Liver (tissue), 8 donors: ENCODE measurements at regions not wholly inside any gene's neighbourhood (a gene's known extent, or its start where the extent isn't known, plus 50 kb on each side); places are given as distances from the start of the nearest gene placed in this dataset.

Experiments used
- DNase-seq: peaks from one replicate; pipeline ENCODE4 v3.0.0-alpha.2; 2017; ENCODE audit warnings: low spot score
- H3K27ac ChIP-seq, 2 donors: one replicate each; pipeline ENCODE4 v1.7.0; 2013; ENCODE audit warnings: inconsistent platforms in 2 of 2, low read length in 2 of 2, control low read depth in 1 of 2, low read depth in 1 of 2, mild to moderate bottlenecking in 1 of 2
- H3K27me3 ChIP-seq, 4 donors: one replicate each; pipeline versions ENCODE4 v1.6.1 to v1.7.0; 2013; ENCODE audit warnings: low read length in 3 of 4, inconsistent platforms in 1 of 4, mild to moderate bottlenecking in 1 of 4, moderate library complexity in 1 of 4; ENCODE audit not compliant: control insufficient read depth in 4 of 4, insufficient read depth in 4 of 4
- H3K36me3 ChIP-seq, 4 donors: one replicate each; pipeline versions ENCODE4 v1.6.1 to v1.7.0; 2013; ENCODE audit warnings: low read length in 3 of 4, mild to moderate bottlenecking in 3 of 4, low read depth in 1 of 4, moderate library complexity in 1 of 4; ENCODE audit not compliant: control insufficient read depth in 4 of 4, insufficient read depth in 3 of 4
- H3K4me1 ChIP-seq, 4 donors: one replicate each; pipeline versions ENCODE4 v1.6.1 to v1.7.0; 2013; ENCODE audit warnings: low read length in 3 of 4, mild to moderate bottlenecking in 3 of 4, moderate library complexity in 1 of 4; ENCODE audit not compliant: control insufficient read depth in 4 of 4, insufficient read depth in 4 of 4
- H3K4me3 ChIP-seq, 3 donors: one replicate each; pipeline versions ENCODE4 v1.6.1 to v1.7.0; 2013; ENCODE audit warnings: low read length in 3 of 3, control low read depth in 1 of 3, low read depth in 1 of 3, mild to moderate bottlenecking in 1 of 3
- H3K9ac ChIP-seq, 2 donors: one replicate each; pipeline ENCODE4 v1.7.0; 2013; ENCODE audit warnings: low read length in 2 of 2, mild to moderate bottlenecking in 2 of 2, moderate library complexity in 2 of 2, control low read depth in 1 of 2, low read depth in 1 of 2
- H3K9me3 ChIP-seq, 4 donors: one replicate each; pipeline versions ENCODE4 v1.6.1 to v1.7.0; 2013; ENCODE audit warnings: low read length in 3 of 4; ENCODE audit not compliant: control insufficient read depth in 4 of 4
- ATF3 ChIP-seq: IDR thresholded peaks from 2 replicates; pipeline ENCODE4 v1.6.1; 2016; ENCODE audit warnings: antibody characterized with exemption
- CTCF ChIP-seq: fragments of 150-350 bp; IDR thresholded peaks from 2 replicates; pipeline ENCODE4 v1.5.1; 2017; ENCODE audit warnings: improper control_type of control experiment, low read depth, low read length; ENCODE audit not compliant: missing input control
- EGR1 ChIP-seq, 2 donors: IDR thresholded peaks; 2 replicates each; pipeline ENCODE4 v1.6.1; 2016 to 2018; ENCODE audit warnings: antibody characterized with exemption in 2 of 2, low read depth in 2 of 2
- FOXA1 ChIP-seq: IDR thresholded peaks from 2 replicates; pipeline ENCODE4 v1.6.1; 2016; ENCODE audit warnings: antibody characterized with exemption
- FOXA2 ChIP-seq: IDR thresholded peaks from 2 replicates; pipeline ENCODE4 v1.6.1; 2016; ENCODE audit warnings: antibody characterized with exemption
- GABPA ChIP-seq, 2 donors: IDR thresholded peaks in 1 of 2; conservative IDR thresholded peaks in 1 of 2; 2 replicates each; pipeline ENCODE4 v1.6.1; 2016; ENCODE audit warnings: antibody characterized with exemption in 2 of 2, mild to moderate bottlenecking in 1 of 2, moderate library complexity in 1 of 2
- HNF4A ChIP-seq, 2 donors: conservative IDR thresholded peaks; 2 replicates each; pipeline ENCODE4 v1.6.1; 2016; ENCODE audit warnings: antibody characterized with exemption in 2 of 2, mild to moderate bottlenecking in 2 of 2
- HNF4G ChIP-seq: IDR thresholded peaks from 2 replicates; pipeline ENCODE4 v1.6.1; 2016; ENCODE audit warnings: antibody characterized with exemption
- JUND ChIP-seq, 2 donors: IDR thresholded peaks; 2 replicates each; pipeline ENCODE4 v1.6.1; 2016; ENCODE audit warnings: antibody characterized with exemption in 2 of 2
- NR2F2 ChIP-seq: IDR thresholded peaks from 2 replicates; pipeline ENCODE4 v1.6.1; 2016; ENCODE audit warnings: antibody characterized with exemption
- RAD21 ChIP-seq, 2 donors: IDR thresholded peaks; 2 replicates each; pipeline ENCODE4 v1.6.1; 2016; ENCODE audit warnings: antibody characterized with exemption in 2 of 2, mild to moderate bottlenecking in 2 of 2
- REST ChIP-seq: IDR thresholded peaks from 2 replicates; pipeline ENCODE4 v1.6.1; 2016; ENCODE audit warnings: antibody characterized with exemption, mild to moderate bottlenecking
- RXRA ChIP-seq, 2 donors: IDR thresholded peaks; 2 replicates each; pipeline ENCODE4 v1.6.1; 2017 to 2018; ENCODE audit warnings: antibody characterized with exemption in 2 of 2, mild to moderate bottlenecking in 1 of 2
- SP1 ChIP-seq: IDR thresholded peaks from 2 replicates; pipeline ENCODE4 v1.6.1; 2018; ENCODE audit warnings: antibody characterized with exemption, mild to moderate bottlenecking
- YY1 ChIP-seq: IDR thresholded peaks from 2 replicates; pipeline ENCODE4 v1.6.1; 2016; ENCODE audit warnings: antibody characterized with exemption, mild to moderate bottlenecking
- WGBS: extraction: QIAGEN DNeasy Blood & Tissue Kit; methylation state at CpG from one replicate; pipeline ENCODE4 v1.1.7; 2013; 5-methylcytosine and 5-hydroxymethylcytosine counted together
- TF ChIP-seq, protein P1 (sequence below): IDR thresholded peaks from 2 replicates; pipeline ENCODE4 v1.6.1; 2016; ENCODE audit warnings: antibody characterized with exemption
- donor health status: healthy.
- donor health status: healthy.
- donor health status: healthy.
- donor health status: healthy.
- donor health status: healthy.

GRCh38 chr1:208569181-208569580 lies 325.0 kb upstream of the PLXNA2 start:
- Histone ChIP-seq H3K36me3 (no peaks in the 10 kb centered on the region), H3K27me3 (no peaks in the 10 kb centered on the region), H3K4me1 (no peaks in the 10 kb centered on the region), H3K4me3 (no peak overlapping the region), H3K9ac (no peak overlapping the region), H3K9me3 (no peaks in the 10 kb centered on the region), H3K27ac (no peak overlapping the region)
- DNase-seq: no peak
- 98% methylated on average over 1 of the region's 1 CpG for WGBS
- TF ChIP-seq HNF4A (conservative IDR thresholded peaks at IDR 0.05) (no peak), YY1 (no peak), JUND (IDR thresholded peaks at IDR 0.05) (no peak), RXRA (IDR thresholded peaks at IDR 0.05) (no peak), RAD21 (IDR thresholded peaks at IDR 0.05) (no peak), CTCF (no peak), ATF3 (no peak), GABPA (IDR thresholded peaks at IDR 0.05 in 1 of 2, conservative IDR thresholded peaks at IDR 0.05 in 1 of 2) (no peak), REST (no peak), SP1 (no peak), EGR1 (IDR thresholded peaks at IDR 0.05; ENCODE audit: low read depth in 2 of 2) (no peak), FOXA1 (no peak), FOXA2 (no peak), HNF4G (no peak)
- TF ChIP-seq, protein P1, sequence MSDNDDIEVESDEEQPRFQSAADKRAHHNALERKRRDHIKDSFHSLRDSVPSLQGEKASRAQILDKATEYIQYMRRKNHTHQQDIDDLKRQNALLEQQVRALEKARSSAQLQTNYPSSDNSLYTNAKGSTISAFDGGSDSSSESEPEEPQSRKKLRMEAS: no peak

GRCh38 chr1:208570362-208570761 lies 326.2 kb upstream of the PLXNA2 start:
- Histone ChIP-seq H3K27ac (no peak overlapping the region), H3K4me1 (no peaks in the 10 kb centered on the region), H3K36me3 (no peaks in the 10 kb centered on the region), H3K4me3 (no peak overlapping the region), H3K27me3 (no peaks in the 10 kb centered on the region), H3K9ac (no peak overlapping the region), H3K9me3 (no peaks in the 10 kb centered on the region)
- TF ChIP-seq HNF4G (no peak), REST (no peak), CTCF (no peak), ATF3 (no peak), JUND (IDR thresholded peaks at IDR 0.05) (no peak), EGR1 (IDR thresholded peaks at IDR 0.05; ENCODE audit: low read depth in 2 of 2) (no peak), NR2F2 (no peak)
- 95% methylated on average over 5 of the region's 5 CpGs for WGBS
- no peak for DNase-seq
